Endothelial cell of umbilical vein (primary cell): ENCODE measurements at regions not wholly inside any gene's neighbourhood (a gene's known extent, or its start where the extent isn't known, plus 50 kb on each side); places are given as distances from the start of the nearest gene placed in this dataset.
"Not testable (repeated sequence)": the region's sequence is repeated elsewhere in the genome, so short reads cannot be mapped to it uniquely, and the experiment has no call there.

Experiments
- EZH2 ChIP-seq: IDR thresholded peaks from 2 replicates; pipeline ENCODE4 v1.6.1; 2012; ENCODE audit warnings: borderline replicate concordance, low read depth, mild to moderate bottlenecking, moderate library complexity, low read length, inconsistent platforms; ENCODE audit not compliant: severe bottlenecking
- FOS ChIP-seq: IDR thresholded peaks from 2 replicates; pipeline ENCODE4 v1.6.1; 2011; ENCODE audit warnings: mild to moderate bottlenecking, low read length, moderate library complexity, borderline replicate concordance; ENCODE audit not compliant: insufficient read depth
- POLR2A ChIP-seq: IDR thresholded peaks from 2 replicates; pipeline ENCODE4 v1.6.1; 2012; ENCODE audit warnings: low read depth, mild to moderate bottlenecking, control low read depth, low read length
- POLR2AphosphoS5 ChIP-seq: IDR thresholded peaks from 2 replicates; pipeline ENCODE4 v1.6.1; 2012; ENCODE audit warnings: low read depth, mild to moderate bottlenecking, control low read depth, low read length, moderate library complexity; ENCODE audit not compliant: insufficient read depth
- TF ChIP-seq, protein P1 (sequence below), 2 donors: IDR thresholded peaks; 1 replicate in 1 of 2; 2 replicates in 1 of 2; pipeline ENCODE4 v1.5.1; 2011; ENCODE audit warnings: low read length in 2 of 2, mild to moderate bottlenecking in 2 of 2, moderate library complexity in 2 of 2, control low read depth in 1 of 2, inconsistent platforms in 1 of 2, low read depth in 1 of 2; ENCODE audit not compliant: insufficient read depth in 1 of 2; ENCODE audit errors: extremely low read depth in 1 of 2
- TF ChIP-seq, protein P2 (sequence below): IDR thresholded peaks from 2 replicates; pipeline ENCODE4 v1.6.1; 2011; ENCODE audit not compliant: insufficient read depth, insufficient read length

DNA sequence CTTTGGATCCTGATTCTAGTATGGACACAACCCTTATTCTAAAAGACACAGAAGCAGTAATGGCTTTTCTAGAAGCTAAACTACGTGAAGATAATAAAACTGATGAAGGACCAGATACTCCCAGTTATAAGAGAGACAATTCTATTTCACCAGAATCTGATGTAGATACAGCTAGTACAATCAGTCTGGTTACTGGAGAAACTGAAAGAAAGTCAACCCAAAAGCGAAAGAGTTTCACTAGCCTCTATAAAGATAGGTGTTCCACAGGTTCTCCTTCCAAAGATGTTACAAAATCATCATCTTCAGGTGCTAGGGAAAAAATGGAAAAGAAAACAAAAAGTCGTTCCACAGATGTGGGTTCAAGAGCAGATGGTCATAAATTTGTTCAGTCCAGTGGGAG lies 161.5 kb upstream of the PRSS12 start:
- TF ChIP-seq EZH2, POLR2A, FOS, POLR2AphosphoS5: not testable (repeated sequence)
- TF ChIP-seq, protein P1, sequence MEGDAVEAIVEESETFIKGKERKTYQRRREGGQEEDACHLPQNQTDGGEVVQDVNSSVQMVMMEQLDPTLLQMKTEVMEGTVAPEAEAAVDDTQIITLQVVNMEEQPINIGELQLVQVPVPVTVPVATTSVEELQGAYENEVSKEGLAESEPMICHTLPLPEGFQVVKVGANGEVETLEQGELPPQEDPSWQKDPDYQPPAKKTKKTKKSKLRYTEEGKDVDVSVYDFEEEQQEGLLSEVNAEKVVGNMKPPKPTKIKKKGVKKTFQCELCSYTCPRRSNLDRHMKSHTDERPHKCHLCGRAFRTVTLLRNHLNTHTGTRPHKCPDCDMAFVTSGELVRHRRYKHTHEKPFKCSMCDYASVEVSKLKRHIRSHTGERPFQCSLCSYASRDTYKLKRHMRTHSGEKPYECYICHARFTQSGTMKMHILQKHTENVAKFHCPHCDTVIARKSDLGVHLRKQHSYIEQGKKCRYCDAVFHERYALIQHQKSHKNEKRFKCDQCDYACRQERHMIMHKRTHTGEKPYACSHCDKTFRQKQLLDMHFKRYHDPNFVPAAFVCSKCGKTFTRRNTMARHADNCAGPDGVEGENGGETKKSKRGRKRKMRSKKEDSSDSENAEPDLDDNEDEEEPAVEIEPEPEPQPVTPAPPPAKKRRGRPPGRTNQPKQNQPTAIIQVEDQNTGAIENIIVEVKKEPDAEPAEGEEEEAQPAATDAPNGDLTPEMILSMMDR (IDR thresholded peaks at IDR 0.05; ENCODE audit: extremely low read depth in 1 of 2, insufficient read depth in 1 of 2, low read depth in 1 of 2, low read length in 2 of 2): not testable (repeated sequence)
- TF ChIP-seq, protein P2, sequence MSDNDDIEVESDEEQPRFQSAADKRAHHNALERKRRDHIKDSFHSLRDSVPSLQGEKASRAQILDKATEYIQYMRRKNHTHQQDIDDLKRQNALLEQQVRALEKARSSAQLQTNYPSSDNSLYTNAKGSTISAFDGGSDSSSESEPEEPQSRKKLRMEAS: not testable (repeated sequence)
